GM21360 (cell line): ENCODE measurements at regions not wholly inside any gene's neighbourhood (a gene's known extent, or its start where the extent isn't known, plus 50 kb on each side); places are given as distances from the start of the nearest gene placed in this dataset.
"Not testable (repeated sequence)": the region's sequence is repeated elsewhere in the genome, so short reads cannot be mapped to it uniquely, and the experiment has no call there.

Experiments
- ATAC-seq: cut with Tn5 transposase; IDR thresholded peaks from one replicate; pipeline ENCODE4 v1.9.1; 2021; ENCODE audit warnings: mild to moderate bottlenecking, moderate library complexity; ENCODE audit not compliant: unreplicated experiment

GRCh38 chr18:64752707-64753106 lies 603.8 kb upstream of the LINC00305 start:
- no peak for ATAC-seq

- no peak for ATAC-seq
Observed at GRCh38 chr18:64749884-64750283, 601.0 kb upstream of the LINC00305 start.

GRCh38 chr18:64747803-64748202 lies 598.9 kb upstream of the LINC00305 start:
- no peak for ATAC-seq

- no peak for ATAC-seq
Observed at GRCh38 chr18:64742898-64743297, 594.0 kb upstream of the LINC00305 start.

GRCh38 chr18:64734063-64734462 lies 585.2 kb upstream of the LINC00305 start:
- no peak for ATAC-seq

GRCh38 chr18:64725657-64726056 lies 576.8 kb upstream of the LINC00305 start:
- ATAC-seq = not testable (repeated sequence)

GRCh38 chr18:64720781-64721464 lies 572.0 kb upstream of the LINC00305 start:
- no peak for ATAC-seq

- ATAC-seq = no peak
Observed at GRCh38 chr18:64718808-64719207, 569.9 kb upstream of the LINC00305 start.

- ATAC-seq = no peak
Observed at GRCh38 chr18:64717026-64717425, 568.1 kb upstream of the LINC00305 start.

GRCh38 chr18:64714086-64714485 lies 565.2 kb upstream of the LINC00305 start:
- ATAC-seq = no peak

GRCh38 chr18:64713284-64713683 lies 564.4 kb upstream of the LINC00305 start:
- ATAC-seq = peak; percentile 94

GRCh38 chr18:64712035-64712434 lies 563.1 kb upstream of the LINC00305 start:
- no peak for ATAC-seq

GRCh38 chr18:64710105-64710861 lies 561.4 kb upstream of the LINC00305 start:
- ATAC-seq = no peak

GRCh38 chr18:64707052-64707451 lies 558.2 kb upstream of the LINC00305 start:
- no peak for ATAC-seq

GRCh38 chr18:64699081-64699480 lies 550.2 kb upstream of the LINC00305 start:
- no peak for ATAC-seq

GRCh38 chr18:64695851-64696553 lies 547.1 kb upstream of the LINC00305 start:
- ATAC-seq = no peak

- ATAC-seq = no peak
Observed at GRCh38 chr18:64693766-64694165, 544.9 kb upstream of the LINC00305 start.

- no peak for ATAC-seq
Observed at GRCh38 chr18:64692826-64693225, 543.9 kb upstream of the LINC00305 start.

GRCh38 chr18:64679121-64679520 lies 530.2 kb upstream of the LINC00305 start:
- no peak for ATAC-seq

- ATAC-seq = no peak
Observed at GRCh38 chr18:64678048-64678447, 529.2 kb upstream of the LINC00305 start.

- no peak for ATAC-seq
Observed at GRCh38 chr18:64674694-64675093, 525.8 kb upstream of the LINC00305 start.

- ATAC-seq = not testable (repeated sequence)
Observed at GRCh38 chr18:64671293-64671692, 522.4 kb upstream of the LINC00305 start.
